ENCODE measurements at regions not wholly inside any gene's neighbourhood (a gene's known extent, or its start where the extent isn't known, plus 50 kb on each side); places are given as distances from the start of the nearest gene placed in this dataset.

GRCh38 chr5:113902917-113903660 is 389.6 kb downstream of the YTHDC2 start:
- DNase-seq (ENCODE audit: low spot score): no peak

GRCh38 chr5:113909782-113910181 is 396.3 kb downstream of the YTHDC2 start:
- DNase-seq (ENCODE audit: low spot score): no peak

- no peak for DNase-seq (ENCODE audit: low spot score)
Observed at GRCh38 chr5:113917997-113918396, 404.5 kb downstream of the YTHDC2 start.

GRCh38 chr5:113922343-113922742 is 408.8 kb downstream of the YTHDC2 start:
- no peak for DNase-seq (ENCODE audit: low spot score)

GRCh38 chr5:113935453-113935852 is 422.0 kb downstream of the YTHDC2 start:
- DNase-seq (ENCODE audit: low spot score): no peak

GRCh38 chr5:113937301-113937700 is 423.8 kb downstream of the YTHDC2 start:
- no peak for DNase-seq (ENCODE audit: low spot score)

- no peak for DNase-seq (ENCODE audit: low spot score)
Observed at GRCh38 chr5:113939988-113940387, 421.9 kb upstream of the KCNN2 start.

GRCh38 chr5:113950186-113950585 is 411.7 kb upstream of the KCNN2 start:
- DNase-seq (ENCODE audit: low spot score): no peak

GRCh38 chr5:113965225-113965624 is 396.6 kb upstream of the KCNN2 start:
- no peak for DNase-seq (ENCODE audit: low spot score)

- DNase-seq (ENCODE audit: low spot score): no peak
Observed at GRCh38 chr5:113969901-113970300, 392.0 kb upstream of the KCNN2 start.

- DNase-seq (ENCODE audit: low spot score): no peak
Observed at GRCh38 chr5:113971454-113971853, 390.4 kb upstream of the KCNN2 start.

GRCh38 chr5:113974976-113975375 is 386.9 kb upstream of the KCNN2 start:
- DNase-seq (ENCODE audit: low spot score): no peak

- no peak for DNase-seq (ENCODE audit: low spot score)
Observed at GRCh38 chr5:113984928-113985327, 376.9 kb upstream of the KCNN2 start.

- DNase-seq (ENCODE audit: low spot score): no peak
Observed at GRCh38 chr5:113985505-113985904, 376.4 kb upstream of the KCNN2 start.

- DNase-seq (ENCODE audit: low spot score): no peak
Observed at GRCh38 chr5:113989278-113989912, 372.5 kb upstream of the KCNN2 start.

- no peak for DNase-seq (ENCODE audit: low spot score)
Observed at GRCh38 chr5:113989913-113990305, 372.0 kb upstream of the KCNN2 start.

GRCh38 chr5:114001076-114001475 is 360.8 kb upstream of the KCNN2 start:
- DNase-seq (ENCODE audit: low spot score): no peak

- no peak for DNase-seq (ENCODE audit: low spot score)
Observed at GRCh38 chr5:114006582-114006981, 355.3 kb upstream of the KCNN2 start.

GRCh38 chr5:114007678-114008077 is 354.2 kb upstream of the KCNN2 start:
- DNase-seq (ENCODE audit: low spot score): no peak

GRCh38 chr5:114010362-114010761 is 351.5 kb upstream of the KCNN2 start:
- DNase-seq (ENCODE audit: low spot score): no peak

- DNase-seq (ENCODE audit: low spot score): no peak
Observed at GRCh38 chr5:114018186-114018585, 343.7 kb upstream of the KCNN2 start.

- DNase-seq (ENCODE audit: low spot score): no peak
Observed at GRCh38 chr5:114038756-114039155, 323.1 kb upstream of the KCNN2 start.

GRCh38 chr5:114050087-114050486 is 311.8 kb upstream of the KCNN2 start:
- no peak for DNase-seq (ENCODE audit: low spot score)

- DNase-seq (ENCODE audit: low spot score): no peak
Observed at GRCh38 chr5:114053372-114053771, 308.5 kb upstream of the KCNN2 start.
